ENCODE measurements at regions not wholly inside any gene's neighbourhood (a gene's known extent, or its start where the extent isn't known, plus 50 kb on each side); places are given as distances from the start of the nearest gene placed in this dataset.

DNA sequence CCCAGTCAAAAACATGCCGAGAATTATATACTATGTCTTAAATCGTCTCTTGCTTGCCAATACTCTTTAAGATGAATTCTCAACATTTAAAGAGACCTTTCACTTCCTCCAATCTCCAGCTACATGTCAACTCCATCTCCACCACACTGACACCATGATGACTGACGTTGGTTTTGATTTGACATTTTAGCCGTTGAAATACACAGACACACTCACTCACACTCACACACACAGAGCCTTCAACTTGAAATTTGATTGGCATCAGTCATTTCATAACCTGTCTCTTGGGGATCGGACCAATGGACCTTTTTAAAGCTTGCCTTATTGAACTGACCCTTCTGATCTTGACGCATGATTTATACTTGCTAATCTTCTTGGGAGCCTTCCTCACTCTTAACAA is 230.8 kb upstream of the PIK3C3 start:
- Histone ChIP-seq H3K27me3 (ENCODE audit: low read depth) (no peaks in the 10 kb centered on the region), H3K9me3 (no peaks in the 10 kb centered on the region), H3K36me3 (replicated peaks) (no peaks in the 10 kb centered on the region), H3K4me3 (no peak overlapping the region), H3K4me1 (no peaks in the 10 kb centered on the region)
- DNase-seq (ENCODE audit: low spot score in 2 of 2) = no peak
- in situ Hi-C loops (cut with MboI; ENCODE audit: low sequenced_read_pairs) = no loop called here

GRCh38 chr18:41721103-41721790 is 233.8 kb upstream of the PIK3C3 start:
- no peak for DNase-seq (ENCODE audit: low spot score in 2 of 2)
- Histone ChIP-seq H3K4me1 (no peaks in the 10 kb centered on the region), H3K4me3 (no peak overlapping the region), H3K36me3 (replicated peaks) (no peaks in the 10 kb centered on the region), H3K9me3 (no peaks in the 10 kb centered on the region), H3K27me3 (ENCODE audit: low read depth) (no peaks in the 10 kb centered on the region)
- in situ Hi-C loops (cut with MboI; ENCODE audit: low sequenced_read_pairs) = no loop called here

DNA sequence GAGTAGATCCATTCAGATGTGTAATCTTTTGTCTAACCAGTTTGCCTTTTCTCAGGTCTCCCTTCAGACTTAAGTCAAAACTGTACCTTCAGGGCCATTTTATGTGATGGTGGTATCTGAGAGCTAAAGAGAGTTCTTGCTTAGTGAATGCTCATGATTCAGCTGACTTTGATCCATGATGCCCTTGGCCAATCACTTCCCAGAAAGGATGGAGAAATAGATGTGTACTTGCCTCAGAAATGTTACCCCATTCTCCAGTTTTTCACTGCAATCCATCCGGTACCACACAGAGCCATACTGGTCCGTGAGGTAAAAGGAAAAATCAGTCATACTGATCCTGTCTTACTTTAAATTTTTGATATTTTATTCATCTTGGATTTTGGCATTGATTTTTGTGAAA is 234.8 kb upstream of the PIK3C3 start:
- Histone ChIP-seq H3K4me3 (no peak overlapping the region), H3K9me3 (no peaks in the 10 kb centered on the region), H3K4me1 (no peaks in the 10 kb centered on the region), H3K27me3 (ENCODE audit: low read depth) (no peaks in the 10 kb centered on the region), H3K36me3 (replicated peaks) (no peaks in the 10 kb centered on the region)
- DNase-seq (ENCODE audit: low spot score in 2 of 2) = no peak
- in situ Hi-C loops (cut with MboI; ENCODE audit: low sequenced_read_pairs) = no loop called here

DNA sequence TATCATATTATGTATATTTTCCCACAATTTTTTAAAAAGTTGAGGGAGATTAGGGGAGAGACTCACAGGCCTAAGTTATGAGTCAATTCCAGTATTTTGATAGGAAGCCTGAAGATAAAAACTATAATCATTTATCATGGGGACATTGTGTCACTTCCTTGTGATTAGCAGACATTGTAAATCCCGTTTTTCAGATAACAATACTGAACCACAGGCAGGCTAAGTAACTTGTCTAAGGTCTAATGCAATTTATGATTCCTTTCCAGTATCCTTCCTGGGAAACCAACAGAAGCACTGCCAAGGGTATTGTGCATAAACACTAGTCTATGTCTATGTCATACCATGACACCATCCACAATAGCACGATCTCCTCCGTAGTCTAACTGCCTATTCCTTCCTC is 235.2 kb upstream of the PIK3C3 start:
- in situ Hi-C loops (cut with MboI; ENCODE audit: low sequenced_read_pairs) = no loop called here
- Histone ChIP-seq H3K4me3 (no peak overlapping the region), H3K27me3 (ENCODE audit: low read depth) (no peaks in the 10 kb centered on the region), H3K36me3 (replicated peaks) (no peaks in the 10 kb centered on the region), H3K9me3 (no peaks in the 10 kb centered on the region), H3K4me1 (peaks cover 4% of the 10 kb centered on the region)
- no peak for DNase-seq (ENCODE audit: low spot score in 2 of 2)

DNA sequence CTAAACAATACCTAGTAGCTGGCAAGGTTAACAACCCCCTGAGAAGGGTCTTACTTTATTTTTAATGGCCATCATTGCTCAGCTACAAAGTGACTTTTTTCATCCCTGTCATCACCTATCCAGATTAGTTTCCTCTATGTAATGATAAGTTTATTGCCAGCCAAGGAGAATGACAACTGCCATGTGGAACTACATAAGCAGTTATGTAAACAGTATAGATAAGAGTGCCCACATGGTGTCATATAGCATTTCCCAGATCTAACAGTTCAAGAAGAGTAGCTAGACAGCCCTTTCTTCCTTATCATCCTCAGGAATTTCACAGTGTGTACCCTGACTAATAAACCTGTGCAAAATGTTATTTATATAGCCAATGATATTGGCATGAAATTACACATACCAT is 240.2 kb upstream of the PIK3C3 start:
- Histone ChIP-seq H3K4me1 (peaks cover 15% of the 10 kb centered on the region), H3K4me3 (no peak overlapping the region), H3K36me3 (replicated peaks) (no peaks in the 10 kb centered on the region), H3K27me3 (ENCODE audit: low read depth) (no peaks in the 10 kb centered on the region), H3K9me3 (no peaks in the 10 kb centered on the region)
- no peak for DNase-seq (ENCODE audit: low spot score in 2 of 2)
- in situ Hi-C loops (cut with MboI; ENCODE audit: low sequenced_read_pairs) = no loop called here

DNA sequence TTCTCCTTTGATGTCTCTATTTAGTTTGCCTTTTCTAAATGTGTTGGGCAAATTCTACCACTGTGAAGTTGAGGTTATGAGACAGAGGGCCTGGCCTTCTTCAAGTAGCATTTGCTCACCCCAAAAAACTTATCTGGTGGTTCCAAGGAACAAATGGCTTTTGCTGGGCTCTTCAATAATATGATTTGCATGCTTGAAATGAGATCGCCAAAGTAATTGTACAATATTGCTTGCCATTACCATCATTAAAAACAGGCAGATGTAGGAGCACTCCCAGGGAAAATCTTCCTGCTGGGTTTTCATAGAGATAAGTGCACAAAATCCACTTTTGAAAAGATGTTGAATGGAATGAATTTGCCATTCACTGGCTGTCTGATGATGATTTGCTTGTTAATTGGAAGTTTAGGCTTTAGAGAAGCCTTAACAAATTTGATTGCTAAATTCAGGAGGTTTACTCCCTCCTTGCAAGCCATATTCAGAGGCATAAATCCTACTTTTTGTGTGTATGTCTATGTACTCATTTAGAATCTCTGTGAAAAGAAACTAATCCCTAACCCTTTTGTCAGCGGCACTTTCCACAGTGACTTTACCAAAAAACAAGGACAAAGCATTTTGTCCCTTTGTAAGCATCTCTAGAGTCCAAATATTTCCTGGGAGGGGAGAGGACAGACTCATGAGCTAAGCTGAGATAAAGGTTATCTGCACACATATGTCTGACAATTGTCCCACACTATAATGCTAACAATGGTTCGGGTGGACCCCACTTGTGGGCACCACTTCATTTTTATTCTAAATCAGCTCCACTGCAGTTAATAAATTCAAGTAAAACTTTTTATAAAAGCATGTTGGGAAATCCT is 240.8 kb upstream of the PIK3C3 start:
- Histone ChIP-seq H3K9me3 (no peaks in the 10 kb centered on the region), H3K27me3 (ENCODE audit: low read depth) (no peaks in the 10 kb centered on the region), H3K4me1 (peaks cover 15% of the 10 kb centered on the region), H3K36me3 (replicated peaks) (no peaks in the 10 kb centered on the region), H3K4me3 (no peak overlapping the region)
- in situ Hi-C loops (cut with MboI; ENCODE audit: low sequenced_read_pairs) = no loop called here
- peak; percentile 50 to 97 for DNase-seq (ENCODE audit: low spot score in 2 of 2)

- H3K4me1 ChIP-seq = no peaks in the 10 kb centered on the region
- H3K27me3 ChIP-seq (ENCODE audit: low read depth) = no peaks in the 10 kb centered on the region
- H3K36me3 ChIP-seq (replicated peaks) = no peaks in the 10 kb centered on the region
- H3K9me3 ChIP-seq = no peaks in the 10 kb centered on the region
- DNase-seq (ENCODE audit: low spot score in 2 of 2) = no peak
- no peak overlapping the region for H3K4me3 ChIP-seq
- in situ Hi-C loops (cut with MboI; ENCODE audit: low sequenced_read_pairs) = no loop called here
Observed at GRCh38 chr18:41706301-41706700, 248.7 kb upstream of the PIK3C3 start.

GRCh38 chr18:41703744-41704530 is 251.1 kb upstream of the PIK3C3 start:
- H3K36me3 ChIP-seq (replicated peaks) = no peaks in the 10 kb centered on the region
- H3K9me3 ChIP-seq = no peaks in the 10 kb centered on the region
- in situ Hi-C loops (cut with MboI; ENCODE audit: low sequenced_read_pairs) = no loop called here
- no peak for DNase-seq (ENCODE audit: low spot score in 2 of 2)
- no peaks in the 10 kb centered on the region for H3K27me3 ChIP-seq (ENCODE audit: low read depth)
- H3K4me1 ChIP-seq = no peaks in the 10 kb centered on the region
- no peak overlapping the region for H3K4me3 ChIP-seq

DNA sequence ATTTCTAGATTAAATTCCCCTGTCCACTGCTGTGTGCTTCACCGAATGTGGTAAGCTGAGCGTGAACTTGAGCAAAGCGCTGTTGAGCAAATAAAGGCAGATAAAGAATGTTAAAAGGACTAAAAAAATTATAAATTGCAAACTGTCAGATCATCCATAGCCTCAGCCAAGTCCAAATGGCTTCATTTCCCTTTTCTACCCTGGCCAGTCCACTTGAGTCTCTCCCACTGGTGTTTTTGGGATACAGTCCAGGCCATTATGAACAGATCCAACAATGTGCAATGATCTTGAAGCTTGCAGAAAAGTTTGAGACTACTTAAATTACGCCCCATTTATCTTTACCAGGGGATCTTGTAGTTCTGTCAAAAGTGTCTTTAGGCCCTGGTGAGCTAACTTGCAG is 254.6 kb upstream of the PIK3C3 start:
- H3K27me3 ChIP-seq (ENCODE audit: low read depth) = no peaks in the 10 kb centered on the region
- H3K4me1 ChIP-seq = peaks cover 4% of the 10 kb centered on the region; the same call in 1 of the 2 replicates
- DNase-seq (ENCODE audit: low spot score in 2 of 2) = no peak
- in situ Hi-C loops (cut with MboI; ENCODE audit: low sequenced_read_pairs) = no loop called here
- H3K4me3 ChIP-seq = no peak overlapping the region
- no peaks in the 10 kb centered on the region for H3K36me3 ChIP-seq (replicated peaks)
- H3K9me3 ChIP-seq = no peaks in the 10 kb centered on the region

- DNase-seq (ENCODE audit: low spot score in 2 of 2) = peak in 1 of 2 experiments; percentile 43
- no peaks in the 10 kb centered on the region for H3K9me3 ChIP-seq
- no peaks in the 10 kb centered on the region for H3K27me3 ChIP-seq (ENCODE audit: low read depth)
- H3K4me1 ChIP-seq = peaks cover 8% of the 10 kb centered on the region; the same call in 1 of the 2 replicates
- H3K36me3 ChIP-seq (replicated peaks) = no peaks in the 10 kb centered on the region
- H3K4me3 ChIP-seq = no peak overlapping the region
- in situ Hi-C loops (cut with MboI; ENCODE audit: low sequenced_read_pairs) = no loop called here
Observed at GRCh38 chr18:41695441-41695840, 259.6 kb upstream of the PIK3C3 start.

GRCh38 chr18:41693008-41693407 is 262.0 kb upstream of the PIK3C3 start:
- Histone ChIP-seq H3K4me1 (peaks cover 8% of the 10 kb centered on the region; the same call in 1 of the 2 replicates), H3K27me3 (ENCODE audit: low read depth) (no peaks in the 10 kb centered on the region), H3K4me3 (no peak overlapping the region), H3K36me3 (replicated peaks) (no peaks in the 10 kb centered on the region), H3K9me3 (no peaks in the 10 kb centered on the region)
- in situ Hi-C loops (cut with MboI; ENCODE audit: low sequenced_read_pairs) = no loop called here
- no peak for DNase-seq (ENCODE audit: low spot score in 2 of 2)

- no peak overlapping the region for H3K4me3 ChIP-seq
- DNase-seq (ENCODE audit: low spot score in 2 of 2) = no peak
- H3K9me3 ChIP-seq = no peaks in the 10 kb centered on the region
- no peaks in the 10 kb centered on the region for H3K27me3 ChIP-seq (ENCODE audit: low read depth)
- peaks cover 5% of the 10 kb centered on the region; the same call in 1 of the 2 replicates for H3K4me1 ChIP-seq
- H3K36me3 ChIP-seq (replicated peaks) = no peaks in the 10 kb centered on the region
- in situ Hi-C loops (cut with MboI; ENCODE audit: low sequenced_read_pairs) = no loop called here
Observed at GRCh38 chr18:41690332-41691127, 264.5 kb upstream of the PIK3C3 start.

DNA sequence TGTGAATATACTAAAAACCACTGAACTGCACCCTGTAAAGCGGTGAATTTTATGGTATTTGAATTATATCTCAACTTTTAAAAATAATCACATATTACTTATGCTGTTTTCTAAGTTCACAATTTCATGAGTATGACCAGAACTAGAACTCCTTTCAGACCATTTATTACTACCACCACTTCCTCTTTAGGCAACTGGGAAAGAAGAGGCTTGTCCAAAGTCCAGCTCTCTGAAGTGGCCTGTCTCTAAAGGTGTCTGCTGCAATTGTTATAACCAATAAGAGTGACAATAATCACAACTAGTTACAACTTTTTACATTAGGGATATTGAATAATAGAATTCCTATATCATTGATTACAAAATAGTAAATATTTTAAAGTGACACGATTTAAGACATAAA is 267.9 kb upstream of the PIK3C3 start:
- Histone ChIP-seq H3K4me3 (no peak overlapping the region), H3K36me3 (replicated peaks) (no peaks in the 10 kb centered on the region), H3K9me3 (no peaks in the 10 kb centered on the region), H3K27me3 (ENCODE audit: low read depth) (no peaks in the 10 kb centered on the region), H3K4me1 (no peaks in the 10 kb centered on the region)
- in situ Hi-C loops (cut with MboI; ENCODE audit: low sequenced_read_pairs) = no loop called here
- no peak for DNase-seq (ENCODE audit: low spot score in 2 of 2)
